Activated CD4-positive, alpha-beta T cell treated with anti-CD3 and anti-CD28 coated beads, Interleukin-2, amount 50 U/mL, for 1 hour (primary cell): ENCODE measurements at regions not wholly inside any gene's neighbourhood (a gene's known extent, or its start where the extent isn't known, plus 50 kb on each side); places are given as distances from the start of the nearest gene placed in this dataset.

Experiments
- DNase-seq: peaks from one replicate; pipeline ENCODE4 v3.0.0-alpha.2; 2020

DNA sequence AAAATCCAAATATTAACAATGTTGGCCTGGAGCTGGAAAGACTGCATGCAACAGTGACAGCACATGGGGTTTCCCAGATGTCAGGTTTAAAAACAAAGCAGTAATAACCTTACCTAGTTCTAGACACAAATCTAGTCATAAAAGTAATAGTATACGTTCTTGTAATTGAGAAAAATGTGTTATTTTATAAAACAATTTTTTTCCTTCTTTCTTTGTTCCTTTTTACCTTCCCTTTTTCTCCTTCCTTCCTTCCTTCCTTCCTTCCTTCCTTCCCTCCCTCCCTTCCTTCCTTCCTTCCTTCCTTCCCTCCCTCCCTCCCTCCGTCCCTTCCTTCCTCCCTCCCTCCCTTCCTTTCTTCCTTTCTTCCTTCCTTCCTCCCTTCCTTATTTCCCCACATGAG, 242.7 kb upstream of the PDE10A start:
- DNase-seq, result no peak

DNA sequence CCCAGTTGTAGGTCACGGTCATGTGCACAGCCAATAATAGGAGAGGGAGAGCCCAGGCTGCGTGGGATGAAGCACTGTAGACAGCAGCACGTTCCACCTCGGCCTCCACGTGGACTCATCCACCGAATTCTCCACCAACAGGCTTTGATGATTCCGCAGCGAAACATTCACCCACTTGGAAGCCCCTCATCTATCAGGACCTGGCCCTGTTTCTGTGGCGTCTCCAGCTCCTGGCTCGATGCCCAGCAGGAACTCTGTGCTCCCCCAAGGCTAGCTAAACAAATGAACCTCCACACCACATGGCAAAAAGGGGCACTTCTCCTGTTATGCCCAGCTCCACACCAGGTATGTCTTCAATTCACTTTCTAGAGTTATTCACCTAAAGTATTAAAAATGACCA, 237.9 kb upstream of the PDE10A start:
- no peak for DNase-seq

DNA sequence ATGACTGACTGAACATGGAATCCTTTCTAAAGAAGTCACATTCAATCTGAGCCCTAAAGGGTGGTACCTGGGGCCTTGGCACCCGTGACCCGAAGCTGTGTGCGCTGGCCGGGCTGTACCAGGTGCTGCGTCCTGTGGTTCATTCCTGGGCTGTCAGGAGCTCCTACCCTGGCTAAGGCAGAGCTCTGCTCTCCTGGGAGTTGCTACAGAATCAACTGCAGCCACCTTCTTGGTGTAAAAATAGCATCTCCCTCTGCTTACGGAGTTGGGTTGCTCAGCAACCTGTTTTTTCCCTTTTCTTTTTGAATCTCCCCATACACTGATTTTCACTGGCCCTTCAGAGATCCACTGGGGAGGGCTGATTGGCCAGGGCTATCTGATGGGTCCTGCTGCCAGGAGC, 236.6 kb upstream of the PDE10A start:
- DNase-seq, result no peak

DNA sequence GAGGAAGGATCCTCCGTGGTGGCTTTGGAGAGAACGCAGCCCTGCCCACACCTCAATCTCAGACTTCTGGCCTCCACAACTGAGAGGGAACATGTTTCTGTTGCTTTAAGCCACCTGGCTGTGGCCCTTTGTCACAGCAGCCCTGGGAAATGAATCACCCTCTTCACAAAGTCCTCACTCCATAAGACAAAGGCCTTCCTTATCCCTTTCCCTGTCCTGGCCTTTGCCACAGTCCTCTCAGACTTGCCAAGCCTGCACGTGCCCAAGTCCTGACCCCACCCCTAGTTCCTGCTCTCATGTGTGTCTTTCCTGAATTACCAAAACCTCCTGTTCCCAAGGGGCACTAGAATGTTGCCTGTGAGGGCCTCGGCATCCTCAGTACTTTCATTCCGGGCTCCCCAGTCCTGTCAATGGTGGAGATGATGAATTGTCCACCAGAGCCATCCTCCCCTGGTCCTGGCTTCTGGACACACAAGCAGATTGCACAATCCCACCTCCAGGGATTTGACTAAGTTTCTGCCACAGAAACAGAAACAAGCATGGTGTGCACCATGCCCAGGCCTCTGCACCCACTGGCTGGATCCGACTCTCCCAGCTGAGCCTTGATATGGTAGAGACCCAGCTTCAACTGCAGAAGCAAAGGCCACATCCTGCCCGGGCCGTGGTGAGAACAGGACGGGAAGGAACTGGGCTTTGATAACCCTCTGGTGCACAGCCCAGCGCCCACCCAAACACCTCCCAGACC, 232.6 kb upstream of the PDE10A start:
- no peak for DNase-seq

DNA sequence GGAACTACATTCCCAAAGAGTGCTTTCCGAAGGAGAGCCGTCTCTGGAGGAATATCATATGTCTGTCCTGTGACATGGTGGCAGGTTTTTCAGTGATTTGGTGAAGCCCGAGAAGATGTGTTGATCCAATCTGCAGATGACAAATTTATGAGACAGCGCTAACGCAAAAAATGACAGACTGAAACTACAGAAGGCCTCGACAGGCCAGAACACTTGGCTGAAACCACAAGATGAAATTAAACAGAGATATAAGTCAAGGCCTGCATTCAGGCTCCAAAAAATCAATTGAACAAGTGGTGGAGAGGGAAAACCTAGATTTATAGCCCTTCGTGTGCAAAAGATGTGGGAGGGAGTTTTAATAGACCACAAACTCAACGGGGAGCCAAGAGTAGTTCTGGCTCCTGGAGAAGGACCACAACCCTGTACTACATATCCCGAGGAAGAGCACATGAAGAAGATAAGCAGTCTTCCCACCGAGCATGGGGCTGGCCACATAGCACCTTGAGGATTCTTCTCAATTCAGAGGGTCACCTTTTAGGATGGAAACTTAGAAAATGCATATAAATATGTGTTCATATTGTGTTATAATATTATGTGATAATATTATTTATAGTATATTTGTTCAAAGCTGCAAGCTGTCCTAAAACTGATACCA, 231.3 kb upstream of the PDE10A start:
- DNase-seq, result no peak

DNA sequence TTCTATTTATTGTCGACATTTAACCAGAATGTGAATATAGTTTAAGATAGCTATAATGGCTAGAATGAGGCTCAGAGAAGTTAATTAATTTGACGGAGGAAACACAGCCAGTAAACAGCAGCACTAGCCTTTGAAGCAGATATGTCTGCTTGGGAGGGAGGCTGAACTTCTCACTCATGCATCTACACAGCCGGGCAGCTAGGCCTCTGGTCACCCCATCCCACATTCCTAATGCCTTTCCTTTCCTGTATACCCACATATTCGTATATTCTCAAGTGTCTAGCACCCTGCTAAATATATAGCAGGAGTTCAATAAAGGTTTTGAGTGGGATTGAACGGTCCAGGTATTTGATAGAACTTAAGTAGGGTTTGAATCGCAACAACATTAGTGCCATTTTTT, 230.4 kb upstream of the PDE10A start:
- DNase-seq, result no peak

DNA sequence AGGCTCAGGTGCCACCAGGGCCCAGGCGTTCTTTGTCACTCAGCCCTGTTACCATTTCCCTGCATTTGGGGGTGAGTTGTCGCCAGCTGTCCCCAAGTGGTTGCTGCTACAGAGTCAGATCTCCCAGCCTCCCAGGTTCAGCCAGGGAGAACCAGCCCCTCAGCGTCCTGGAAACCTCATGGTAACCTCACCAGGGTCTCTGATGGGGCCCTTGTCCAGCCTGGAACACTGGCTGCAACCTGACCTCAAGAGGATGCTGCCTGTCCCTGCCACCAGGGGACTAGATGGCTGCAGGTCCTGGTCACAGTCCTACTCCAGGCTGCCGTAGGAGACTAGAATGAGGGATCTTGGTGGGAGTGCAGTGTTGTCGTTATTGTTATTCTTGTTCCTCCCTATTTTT, 228.3 kb upstream of the PDE10A start:
- no peak for DNase-seq

DNA sequence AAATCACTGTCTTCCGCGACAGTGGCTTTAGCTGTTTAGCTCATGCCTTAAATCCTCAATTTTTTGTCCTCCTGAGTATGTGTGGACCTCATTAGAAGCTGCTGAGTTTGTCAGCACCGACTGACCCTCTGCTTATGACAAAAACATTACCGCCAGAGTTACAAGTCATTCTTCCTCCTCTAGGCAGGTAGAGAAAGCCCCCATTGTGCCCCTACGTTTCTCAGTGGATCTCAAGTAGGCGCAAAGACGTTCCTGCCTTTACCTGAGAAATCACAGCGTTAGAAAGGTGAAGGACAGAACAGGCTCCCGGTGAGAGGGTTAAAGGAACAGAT, 227.3 kb upstream of the PDE10A start:
- no peak for DNase-seq

DNA sequence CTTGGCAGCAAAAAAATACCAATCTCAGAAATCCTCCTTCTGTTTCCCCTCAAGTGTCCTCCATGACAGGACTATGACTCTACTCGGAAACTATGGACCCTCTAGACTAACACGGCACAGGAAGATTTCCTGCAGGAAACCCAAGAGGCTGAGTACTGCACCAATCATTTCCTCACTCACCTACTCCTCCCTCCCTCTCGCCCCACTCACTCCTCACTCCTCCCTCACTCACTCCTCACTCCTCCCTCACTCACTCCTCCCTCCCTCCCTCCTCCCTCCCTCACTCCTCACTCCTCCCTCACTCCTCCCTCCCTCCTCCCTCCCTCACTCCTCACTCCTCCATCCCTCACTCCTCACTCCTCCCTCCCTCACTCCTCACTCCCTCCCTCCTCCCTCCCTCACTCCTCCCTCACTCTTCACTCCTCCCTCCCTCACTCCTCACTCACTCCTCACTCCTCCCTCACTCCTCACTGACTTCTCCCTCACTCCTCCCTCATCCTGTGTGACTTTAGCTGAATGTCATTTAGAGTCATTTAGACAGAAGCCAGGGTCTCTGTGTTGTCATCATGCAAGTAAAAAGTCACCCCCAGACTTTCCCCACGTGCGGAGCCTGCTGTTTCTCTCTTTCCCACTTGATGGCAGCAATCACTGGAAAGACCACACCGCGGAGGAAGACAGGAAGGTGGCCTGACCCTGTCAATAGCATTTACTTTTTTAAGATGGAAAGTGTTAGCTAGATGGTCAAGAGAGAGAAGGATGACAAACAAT, 226.8 kb upstream of the PDE10A start:
- DNase-seq, result no peak

DNA sequence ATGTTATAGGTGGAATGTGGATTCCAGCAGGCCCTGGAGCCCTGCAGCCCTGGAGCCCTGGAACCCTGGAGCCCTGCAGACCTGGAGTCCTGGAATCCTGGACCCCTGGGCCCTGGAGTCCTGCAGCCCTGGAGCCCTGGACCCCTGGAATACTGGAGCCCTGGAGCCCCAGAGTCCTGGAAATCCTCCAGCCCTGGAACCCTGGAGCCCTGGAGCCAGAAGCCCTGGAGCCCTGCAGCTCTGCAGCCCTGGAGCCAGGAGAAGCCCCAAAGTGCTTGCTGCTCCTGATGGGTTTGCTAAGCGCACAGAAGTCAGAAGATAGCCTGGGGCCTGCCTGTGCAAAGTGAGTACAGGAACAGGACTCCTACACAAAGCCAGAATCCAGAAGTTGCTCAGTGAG, 223.1 kb upstream of the PDE10A start:
- no peak for DNase-seq

DNA sequence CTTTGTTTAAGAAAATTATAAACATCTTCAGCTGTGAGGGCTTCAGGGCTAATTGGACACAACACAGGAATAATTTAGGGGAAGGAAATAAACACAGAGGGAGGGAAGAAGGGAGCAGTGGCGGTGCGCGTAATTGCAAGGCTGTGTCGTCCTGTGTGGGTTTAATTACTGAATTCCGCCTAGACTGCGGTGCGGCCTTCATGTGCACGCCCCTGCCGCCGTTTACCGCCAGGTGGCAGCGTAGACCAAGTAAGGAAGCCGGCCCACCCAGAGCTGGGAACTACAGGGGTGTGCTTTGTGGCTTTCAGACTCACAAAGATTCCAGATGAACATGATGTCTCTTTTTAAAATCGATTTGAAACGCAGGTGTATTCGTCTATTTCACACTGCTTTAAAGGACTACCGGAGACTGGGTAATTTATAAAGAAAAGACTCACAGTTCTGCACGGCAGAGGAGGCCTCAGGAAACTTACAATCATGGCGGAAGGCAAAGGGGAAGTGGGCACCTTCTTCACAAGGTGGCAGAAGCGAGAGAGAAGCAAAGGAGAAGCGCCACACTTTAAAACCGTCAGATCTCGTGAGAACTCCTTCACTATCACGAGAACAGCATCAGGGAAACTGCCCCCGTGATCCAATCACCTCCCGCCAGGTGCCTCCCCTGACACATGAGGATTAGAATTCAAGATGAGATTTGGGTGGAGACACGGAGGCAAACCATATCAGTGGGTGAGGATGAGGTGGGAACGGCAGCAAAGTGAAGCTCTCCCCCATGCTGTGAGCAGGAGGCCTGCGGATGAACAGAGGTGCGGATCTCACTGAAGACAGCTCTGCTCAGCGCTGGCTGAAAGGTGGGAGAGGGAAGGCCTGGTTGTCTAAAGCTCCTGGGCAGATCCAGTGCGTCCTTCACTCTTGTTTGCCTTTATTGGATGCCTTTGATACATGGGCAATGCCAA, 222.0 kb upstream of the PDE10A start:
- DNase-seq, result peak; percentile 59

DNA sequence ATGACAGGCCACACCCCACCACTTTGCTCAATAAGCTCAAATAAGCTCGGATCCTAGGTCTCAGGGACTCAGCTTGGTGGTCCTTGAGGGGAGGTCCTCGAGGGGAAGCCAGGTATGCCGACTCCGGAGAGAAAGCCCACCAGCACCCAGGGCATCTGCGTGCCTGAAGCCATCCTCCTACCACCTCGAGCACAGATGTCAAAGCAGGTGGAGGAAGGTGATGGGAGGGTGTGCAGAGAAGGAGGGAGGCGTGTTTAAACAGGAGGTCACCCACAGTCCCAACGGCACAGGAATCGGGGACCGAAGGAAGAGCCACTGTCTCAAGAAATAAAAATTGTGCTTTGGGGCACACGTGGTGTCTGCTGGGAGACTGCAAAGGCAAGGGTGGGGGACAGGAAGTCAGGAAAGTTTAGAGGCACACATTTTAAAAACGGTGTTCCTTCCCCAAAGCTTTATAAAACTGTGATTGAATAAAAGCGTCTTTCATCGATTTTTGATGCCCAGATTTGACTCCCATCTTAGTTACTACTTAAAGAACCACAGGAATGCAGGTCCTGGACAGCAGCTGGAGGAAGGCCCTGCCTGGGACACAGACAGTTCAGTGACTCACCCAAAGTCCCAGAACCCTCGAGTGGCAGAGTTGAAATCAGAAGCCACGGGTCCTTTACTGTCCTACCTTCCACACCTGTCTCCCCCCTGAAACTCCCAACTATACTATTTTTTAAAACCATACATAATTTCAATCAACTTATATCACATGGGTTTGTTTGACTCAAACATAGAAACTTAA, 221.0 kb upstream of the PDE10A start:
- no peak for DNase-seq

DNA sequence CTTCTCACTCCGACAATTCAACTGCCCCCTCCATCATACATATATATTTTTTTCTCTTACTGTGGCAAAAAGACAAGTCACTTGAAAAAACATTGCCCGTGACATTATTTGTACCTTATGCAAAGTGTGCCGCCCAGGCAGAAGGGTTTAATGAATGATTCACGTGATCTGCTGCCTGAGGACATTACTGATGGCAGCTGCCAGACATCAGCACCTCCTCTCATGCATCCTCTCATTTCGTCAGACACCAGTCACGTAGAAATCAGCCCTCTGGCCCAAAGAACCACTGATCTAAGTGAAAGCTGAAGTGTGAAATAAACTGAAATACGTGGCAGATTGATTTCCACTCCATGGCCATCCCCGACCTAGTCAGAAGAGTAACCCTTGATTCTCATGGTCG, 218.8 kb upstream of the PDE10A start:
- no peak for DNase-seq

DNA sequence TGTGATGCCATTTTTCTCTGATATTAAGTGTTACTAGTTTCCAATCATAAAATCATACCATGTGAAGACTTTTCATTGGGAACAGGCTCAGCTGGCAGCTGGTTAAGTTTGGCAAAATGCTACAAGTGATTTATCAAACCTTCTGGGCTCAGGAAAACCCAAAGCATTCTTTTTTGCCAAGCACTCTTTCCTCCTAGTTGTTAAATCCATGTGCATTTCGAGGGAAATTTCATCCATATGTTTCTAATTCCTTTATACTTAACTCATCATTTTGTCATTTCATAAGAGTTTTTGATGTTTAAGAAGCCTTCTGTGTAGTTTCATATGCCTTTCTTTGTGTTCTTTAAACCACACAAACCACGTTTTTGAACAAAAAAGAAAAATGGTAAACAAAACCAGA, 217.6 kb upstream of the PDE10A start:
- no peak for DNase-seq

DNA sequence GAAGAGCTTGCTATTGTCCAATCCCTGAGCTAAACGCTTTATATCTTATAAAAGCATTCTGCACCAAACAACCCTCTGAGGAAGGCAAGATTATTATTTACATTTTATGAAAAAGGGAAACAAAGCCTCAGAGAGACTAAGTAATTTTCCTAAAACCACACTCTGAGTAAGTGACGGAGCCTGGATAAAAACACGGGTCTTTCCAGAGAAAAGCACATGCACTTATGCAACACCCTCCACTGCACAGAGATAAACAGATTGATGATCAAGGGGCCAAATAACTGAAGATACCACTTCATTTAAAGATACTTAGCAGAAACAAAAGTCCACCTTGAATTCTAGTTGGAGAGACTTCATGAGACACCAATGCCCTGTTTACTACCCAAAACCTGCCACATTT, 214.7 kb upstream of the PDE10A start:
- DNase-seq, result no peak

DNA sequence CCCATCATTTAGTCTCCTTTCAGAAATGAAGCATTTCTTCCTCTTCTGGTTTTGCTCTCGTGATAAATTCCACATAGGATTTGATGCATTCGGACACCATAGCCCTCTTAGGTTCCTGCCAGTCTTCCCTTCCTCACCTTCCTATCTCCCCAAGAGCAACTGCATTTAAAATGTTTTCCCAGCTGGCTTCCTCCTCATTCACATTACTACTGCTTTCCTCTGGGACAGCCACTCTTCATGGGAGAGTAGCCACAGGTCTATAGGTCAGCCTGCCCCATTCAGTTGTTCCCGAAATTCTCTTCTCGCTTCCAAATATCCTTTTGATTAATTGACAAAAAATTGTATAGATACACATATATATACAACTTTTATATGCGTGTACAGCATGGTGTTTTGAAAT, 214.2 kb upstream of the PDE10A start:
- no peak for DNase-seq

DNA sequence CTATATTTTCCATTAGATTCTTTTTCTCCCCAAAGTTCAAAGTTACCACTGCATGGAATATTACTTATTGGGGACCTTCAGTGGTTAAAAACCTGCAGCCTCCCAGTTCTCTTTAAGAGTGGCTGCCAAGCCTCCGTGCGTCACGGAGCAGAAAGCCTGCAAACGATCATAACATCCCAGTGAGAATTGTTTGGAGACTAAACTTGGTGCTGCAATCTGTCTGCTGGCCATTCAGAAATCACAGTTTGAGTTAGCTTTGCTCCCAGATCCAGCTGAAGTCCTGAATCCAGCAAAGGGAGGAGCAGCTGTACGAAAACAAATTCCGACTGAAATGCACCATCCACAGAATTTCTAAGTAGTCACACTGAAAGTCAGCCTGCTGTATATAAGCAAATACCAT, 213.5 kb upstream of the PDE10A start:
- no peak for DNase-seq

DNA sequence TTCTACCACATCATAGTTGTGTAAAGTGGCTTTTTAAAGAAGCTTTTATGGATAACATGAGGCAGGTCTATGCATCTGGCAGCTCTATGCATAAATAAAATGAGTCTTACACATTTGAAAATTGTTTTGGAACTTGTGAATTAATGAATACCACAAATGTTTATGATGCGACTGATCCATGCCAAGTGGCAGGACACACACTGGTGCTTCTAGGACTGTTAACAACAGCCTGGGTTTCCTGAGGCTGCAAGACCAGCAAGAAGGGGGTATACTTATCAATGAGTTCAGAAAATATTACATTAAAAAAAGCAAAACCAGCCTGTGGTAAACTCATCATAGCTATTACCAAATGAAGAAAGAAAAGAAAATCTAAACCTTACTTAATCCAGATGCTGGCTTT, 212.9 kb upstream of the PDE10A start:
- no peak for DNase-seq

DNA sequence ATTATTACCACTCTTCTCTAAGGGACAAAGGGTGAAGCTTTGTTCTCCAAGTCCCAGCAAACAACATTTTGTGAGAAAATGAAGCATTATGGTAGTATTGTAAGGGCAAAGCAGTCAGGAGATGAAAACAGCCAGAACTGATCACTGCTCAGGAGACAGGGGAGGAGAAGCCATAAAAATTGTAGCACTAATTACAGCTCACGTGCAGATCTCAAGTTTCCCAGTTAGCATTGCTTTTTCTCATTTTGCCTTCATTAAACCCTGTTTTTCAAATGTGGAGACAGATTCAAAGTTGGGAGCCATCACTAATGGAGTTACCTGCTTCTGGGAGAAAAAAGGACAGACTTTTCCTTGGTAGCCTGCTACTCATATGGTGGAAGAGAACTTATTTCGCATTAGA, 210.9 kb upstream of the PDE10A start:
- DNase-seq, result no peak

DNA sequence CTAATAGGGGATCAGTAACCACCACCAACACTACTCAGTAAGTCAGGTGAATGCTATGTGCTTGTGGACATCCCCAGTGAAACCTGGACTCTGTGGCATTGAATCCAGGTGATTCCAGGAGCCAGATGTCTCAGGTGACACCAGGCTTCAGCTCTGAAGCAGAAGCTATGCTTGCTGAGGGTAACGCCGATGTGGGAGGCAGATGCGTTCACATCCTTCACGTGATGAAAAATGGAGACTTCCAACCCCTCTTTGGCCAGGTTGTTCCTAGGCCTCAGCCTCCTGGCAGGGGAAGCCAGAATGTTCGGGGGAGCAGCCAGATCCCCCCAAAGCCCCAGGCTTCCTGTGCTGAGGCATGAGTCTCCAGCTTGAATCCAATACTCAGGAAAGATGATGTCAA, 209.8 kb upstream of the PDE10A start:
- no peak for DNase-seq

DNA sequence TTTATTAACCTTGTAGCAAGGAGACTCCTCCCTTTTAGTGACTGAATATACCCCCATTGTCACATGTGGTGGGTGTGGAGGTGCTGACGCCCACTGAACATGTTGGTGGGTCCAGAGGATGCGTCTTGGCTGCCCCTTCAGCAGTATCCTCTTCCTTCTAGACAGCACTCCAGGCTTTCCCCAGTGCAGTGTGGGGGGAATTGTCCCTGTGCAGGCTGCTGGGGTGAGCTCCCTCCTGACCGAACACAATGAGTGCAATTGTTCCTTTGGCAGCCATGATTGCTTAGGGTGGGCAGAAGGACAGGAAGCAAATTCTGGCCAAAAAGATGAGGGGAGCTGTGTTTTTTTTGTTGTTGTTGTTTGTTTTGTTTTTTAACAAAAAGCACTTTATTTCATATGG, 209.3 kb upstream of the PDE10A start:
- no peak for DNase-seq

DNA sequence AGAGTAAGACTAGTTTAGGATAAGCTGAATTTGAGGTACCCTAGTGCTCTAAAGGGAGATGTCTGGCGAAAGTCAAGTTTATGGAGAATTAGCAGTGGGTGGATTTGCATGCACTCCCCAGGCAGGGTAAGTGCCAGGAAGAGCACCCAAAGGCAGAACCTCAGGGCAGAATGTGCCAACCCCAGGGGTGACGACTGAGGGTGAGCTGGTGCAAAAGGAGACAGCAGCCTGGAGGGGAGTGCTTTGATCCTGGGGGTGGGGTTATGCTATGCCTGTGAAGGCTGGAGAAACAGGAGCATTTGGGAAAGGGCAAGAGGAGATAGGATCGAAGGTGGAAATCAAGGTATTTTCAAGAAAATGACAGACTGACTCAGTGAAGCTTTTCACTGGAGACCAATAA, 208.5 kb upstream of the PDE10A start:
- no peak for DNase-seq
